Endothelial cell of umbilical vein (primary cell): ENCODE measurements at regions not wholly inside any gene's neighbourhood (a gene's known extent, or its start where the extent isn't known, plus 50 kb on each side); places are given as distances from the start of the nearest gene placed in this dataset.

Source experiments
- BruUV-seq: library from RNA; stranded (reverse); fragments of 400-500 nt; replicated peaks from 2 replicates; lab custom pipeline; 2021; lab: Mats Ljungman, UMichigan
- CTCF ChIA-PET: fragments of 300-600, 350-600 bp; sonication (Branson Sonifier 250); formaldehyde crosslinking; loops from one replicate; lab custom pipeline; 2021; ENCODE audit warnings: antibody characterized with exemption, inconsistent platforms; lab: Charles Lee
- POLR2A ChIA-PET: fragments of 300-600, 350-600 bp; sonication (Branson Sonifier 250); formaldehyde crosslinking; loops from one replicate; lab custom pipeline; 2021; ENCODE audit warnings: antibody characterized with exemption, inconsistent platforms; lab: Charles Lee
- DNase-seq: peaks from one replicate; pipeline ENCODE4 v3.0.0-alpha.2; 2011; ENCODE audit warnings: low read depth, low spot score
- FAIRE-seq: peaks from 2 replicates; lab custom pipeline; 2011; peaks lifted over from hg19 to GRCh38; lab: Jason Lieb, UNC
- H2AFZ ChIP-seq: 2 replicates; pipeline ENCODE4 v1.6.0; 2012; ENCODE audit warnings: low read depth, low read length, control low read depth, inconsistent platforms
- H3K27ac ChIP-seq: 2 replicates; pipeline ENCODE4 v1.5.1; 2011; ENCODE audit warnings: low read depth, mild to moderate bottlenecking, control low read depth, low read length, moderate library complexity; ENCODE audit not compliant: insufficient read depth
- H3K27me3 ChIP-seq, 2 experiments: 2 replicates each; pipeline versions ENCODE4 v1.6.0 to v1.6.1; 2011; ENCODE audit warnings: low read length in 2 of 2, mixed read lengths in 1 of 2; ENCODE audit not compliant: control insufficient read depth in 2 of 2, insufficient read depth in 2 of 2
- H3K36me3 ChIP-seq, 2 experiments: 2 replicates in 1 of 2; 3 replicates in 1 of 2; pipeline ENCODE4 v1.5.1; 2011; ENCODE audit warnings: low read length in 2 of 2, mild to moderate bottlenecking in 1 of 2, moderate library complexity in 1 of 2; ENCODE audit not compliant: control insufficient read depth in 2 of 2, insufficient read depth in 2 of 2; ENCODE audit errors: extremely low read depth in 1 of 2
- H3K4me1 ChIP-seq: 3 replicates; pipeline ENCODE4 v1.5.1; 2011; ENCODE audit warnings: mild to moderate bottlenecking, low read length; ENCODE audit not compliant: control insufficient read depth, insufficient read depth; ENCODE audit errors: extremely low read depth
- H3K4me2 ChIP-seq: 2 replicates; pipeline ENCODE4 v1.6.1; 2011; ENCODE audit warnings: low read length, control low read depth, mixed read lengths; ENCODE audit not compliant: insufficient read depth
- H3K4me3 ChIP-seq, 3 experiments: fragments of 200-600 bp in 1 of 3; sonication (generic), shearing (Covaris generic) in 1 of 3; replicated peaks in 1 of 3; 2 replicates each; pipeline ENCODE4 v1.5.1; 2011 to 2016; ENCODE audit warnings: control low read depth in 3 of 3, low read length in 3 of 3, mild to moderate bottlenecking in 2 of 3, inconsistent platforms in 1 of 3, low read depth in 1 of 3, moderate library complexity in 1 of 3; ENCODE audit not compliant: insufficient read depth in 1 of 3
- H3K79me2 ChIP-seq: 2 replicates; pipeline ENCODE4 v1.6.0; 2012; ENCODE audit warnings: low read length, inconsistent platforms; ENCODE audit not compliant: control insufficient read depth, insufficient read depth
- H3K9ac ChIP-seq: replicated peaks from 2 replicates; pipeline ENCODE3; 2011; ENCODE audit warnings: low read length, control low read depth; ENCODE audit not compliant: insufficient read depth; ENCODE audit errors: extremely low read depth
- H3K9me1 ChIP-seq: replicated peaks from 3 replicates; pipeline ENCODE4 v1.6.0; 2011; ENCODE audit warnings: mild to moderate bottlenecking, low read length; ENCODE audit not compliant: control insufficient read depth, insufficient read depth; ENCODE audit errors: extremely low read depth
- H3K9me3 ChIP-seq: replicated peaks from 2 replicates; pipeline ENCODE4 v1.5.1; 2012; ENCODE audit warnings: low read length, inconsistent platforms; ENCODE audit not compliant: control insufficient read depth, insufficient read depth
- H4K20me1 ChIP-seq: replicated peaks from 2 replicates; pipeline ENCODE3; 2011; ENCODE audit warnings: mild to moderate bottlenecking, low read length; ENCODE audit not compliant: control insufficient read depth, insufficient read depth; ENCODE audit errors: extremely low read depth
- EZH2 ChIP-seq: IDR thresholded peaks from 2 replicates; pipeline ENCODE4 v1.6.1; 2012; ENCODE audit warnings: borderline replicate concordance, low read depth, mild to moderate bottlenecking, moderate library complexity, low read length, inconsistent platforms; ENCODE audit not compliant: severe bottlenecking
- FOS ChIP-seq: IDR thresholded peaks from 2 replicates; pipeline ENCODE4 v1.6.1; 2011; ENCODE audit warnings: mild to moderate bottlenecking, low read length, moderate library complexity, borderline replicate concordance; ENCODE audit not compliant: insufficient read depth
- GATA2 ChIP-seq: IDR thresholded peaks from 2 replicates; pipeline ENCODE4 v1.7.0; 2011; ENCODE audit warnings: low read depth, mild to moderate bottlenecking, moderate library complexity, mixed read lengths, low read length; ENCODE audit not compliant: insufficient read length, insufficient read depth
- JUN ChIP-seq: IDR thresholded peaks from 2 replicates; pipeline ENCODE4 v1.6.1; 2011; ENCODE audit warnings: borderline replicate concordance, low read depth; ENCODE audit not compliant: insufficient read length, insufficient read depth
- MYC ChIP-seq: IDR thresholded peaks from one replicate; pipeline ENCODE4 v1.6.1; 2011; ENCODE audit warnings: mild to moderate bottlenecking, low read depth, low read length
- POLR2A ChIP-seq: IDR thresholded peaks from 2 replicates; pipeline ENCODE4 v1.6.1; 2012; ENCODE audit warnings: low read depth, mild to moderate bottlenecking, control low read depth, low read length
- POLR2AphosphoS5 ChIP-seq: IDR thresholded peaks from 2 replicates; pipeline ENCODE4 v1.6.1; 2012; ENCODE audit warnings: low read depth, mild to moderate bottlenecking, control low read depth, low read length, moderate library complexity; ENCODE audit not compliant: insufficient read depth
- dilution Hi-C: fragments of 300-500 bp; cut with MboI; formaldehyde crosslinking; loops from one replicate; pipeline ENCODE4 v1.15.0; 2019; ENCODE audit warnings: low sequenced_read_pairs; ENCODE audit not compliant: extremely low pct_ligation_motif_present
- intact Hi-C: fragments of 100-400 bp; cut with micrococcal nuclease; formaldehyde crosslinking; loops from one replicate; pipeline ENCODE4 v1.10.0; 2022
- TF ChIP-seq, protein P1 (sequence below), 2 donors: IDR thresholded peaks; 1 replicate in 1 of 2; 2 replicates in 1 of 2; pipeline ENCODE4 v1.5.1; 2011; ENCODE audit warnings: low read length in 2 of 2, mild to moderate bottlenecking in 2 of 2, moderate library complexity in 2 of 2, control low read depth in 1 of 2, inconsistent platforms in 1 of 2, low read depth in 1 of 2; ENCODE audit not compliant: insufficient read depth in 1 of 2; ENCODE audit errors: extremely low read depth in 1 of 2
- TF ChIP-seq, protein P2 (sequence below): IDR thresholded peaks from 2 replicates; pipeline ENCODE4 v1.6.1; 2011; ENCODE audit not compliant: insufficient read depth, insufficient read length

DNA sequence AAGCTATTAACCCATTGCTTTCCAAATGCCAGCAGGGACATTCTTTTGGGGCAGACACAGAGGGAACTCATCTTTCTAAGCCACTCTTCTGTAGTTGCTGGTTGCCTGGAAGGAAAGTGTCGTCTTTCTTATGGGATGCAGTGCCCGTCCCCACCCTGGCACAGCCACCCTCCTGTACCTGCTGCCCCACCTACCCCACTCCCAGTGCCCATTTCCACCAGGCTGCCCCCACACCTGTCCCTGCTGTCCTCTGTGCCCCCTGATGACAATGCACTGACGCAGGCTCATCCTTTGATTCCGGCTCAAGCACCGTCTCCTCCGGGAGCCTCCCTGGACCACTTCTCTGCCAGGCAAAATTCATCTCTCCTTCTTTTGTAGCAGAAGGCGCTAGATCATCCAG lies 190.4 kb upstream of the CDH5 start:
- no peak overlapping the region for H3K27ac ChIP-seq
- H3K9me1 ChIP-seq: no peaks in the 10 kb centered on the region
- H4K20me1 ChIP-seq: no peaks in the 10 kb centered on the region
- H3K27me3 ChIP-seq: no peaks in the 10 kb centered on the region
- no peak overlapping the region for H3K4me3 ChIP-seq
- ChIA-PET POLR2A (no interaction called here), CTCF (no interaction called here)
- intact Hi-C loops (no loop called here), dilution Hi-C loops (no loop called here)
- DNase-seq: no peak
- H3K9me3 ChIP-seq: no peaks in the 10 kb centered on the region
- no peaks in the 10 kb centered on the region for H3K79me2 ChIP-seq
- H3K4me1 ChIP-seq: no peaks in the 10 kb centered on the region
- H2AFZ ChIP-seq: no peak overlapping the region
- no peaks in the 10 kb centered on the region for H3K36me3 ChIP-seq
- H3K9ac ChIP-seq: no peak overlapping the region
- TF ChIP-seq EZH2 (no peak), FOS (no peak)
- BruUV-seq: no TSS peak
- no peak overlapping the region for H3K4me2 ChIP-seq
- FAIRE-seq: no peak

DNA sequence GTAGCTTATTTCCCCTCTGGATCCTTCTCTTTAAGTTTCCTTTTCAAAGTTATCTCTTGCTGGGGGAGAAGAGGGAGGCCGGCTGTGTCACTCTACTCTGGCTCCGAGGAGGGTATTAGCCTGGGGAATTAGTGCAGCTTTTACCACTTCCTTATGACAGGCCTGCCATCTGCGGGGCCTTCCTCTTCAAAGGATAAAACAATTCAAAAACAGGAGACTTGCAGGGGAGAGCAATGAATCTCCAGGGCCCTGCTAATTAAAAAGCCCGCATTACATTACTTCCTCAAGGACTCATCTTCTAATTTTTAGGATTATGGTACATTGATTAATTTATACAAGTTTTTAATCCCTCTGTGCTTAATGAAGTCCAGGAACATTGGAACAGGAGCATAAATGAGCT lies 190.9 kb upstream of the CDH5 start:
- no peaks in the 10 kb centered on the region for H3K79me2 ChIP-seq
- POLR2A ChIA-PET: no interaction called here
- intact Hi-C loops: no loop called here
- no TSS peak for BruUV-seq
- no peaks in the 10 kb centered on the region for H3K36me3 ChIP-seq
- FAIRE-seq: no peak
- no peaks in the 10 kb centered on the region for H3K27me3 ChIP-seq
- no peaks in the 10 kb centered on the region for H3K4me1 ChIP-seq
- no peaks in the 10 kb centered on the region for H4K20me1 ChIP-seq
- TF ChIP-seq FOS (no peak), MYC (no peak), JUN (no peak), POLR2AphosphoS5 (no peak), POLR2A (no peak), EZH2 (no peak), GATA2 (no peak)
- TF ChIP-seq, protein P1, sequence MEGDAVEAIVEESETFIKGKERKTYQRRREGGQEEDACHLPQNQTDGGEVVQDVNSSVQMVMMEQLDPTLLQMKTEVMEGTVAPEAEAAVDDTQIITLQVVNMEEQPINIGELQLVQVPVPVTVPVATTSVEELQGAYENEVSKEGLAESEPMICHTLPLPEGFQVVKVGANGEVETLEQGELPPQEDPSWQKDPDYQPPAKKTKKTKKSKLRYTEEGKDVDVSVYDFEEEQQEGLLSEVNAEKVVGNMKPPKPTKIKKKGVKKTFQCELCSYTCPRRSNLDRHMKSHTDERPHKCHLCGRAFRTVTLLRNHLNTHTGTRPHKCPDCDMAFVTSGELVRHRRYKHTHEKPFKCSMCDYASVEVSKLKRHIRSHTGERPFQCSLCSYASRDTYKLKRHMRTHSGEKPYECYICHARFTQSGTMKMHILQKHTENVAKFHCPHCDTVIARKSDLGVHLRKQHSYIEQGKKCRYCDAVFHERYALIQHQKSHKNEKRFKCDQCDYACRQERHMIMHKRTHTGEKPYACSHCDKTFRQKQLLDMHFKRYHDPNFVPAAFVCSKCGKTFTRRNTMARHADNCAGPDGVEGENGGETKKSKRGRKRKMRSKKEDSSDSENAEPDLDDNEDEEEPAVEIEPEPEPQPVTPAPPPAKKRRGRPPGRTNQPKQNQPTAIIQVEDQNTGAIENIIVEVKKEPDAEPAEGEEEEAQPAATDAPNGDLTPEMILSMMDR (IDR thresholded peaks at IDR 0.05; ENCODE audit: extremely low read depth in 1 of 2, insufficient read depth in 1 of 2, low read depth in 1 of 2, low read length in 2 of 2): no peak
- TF ChIP-seq, protein P2, sequence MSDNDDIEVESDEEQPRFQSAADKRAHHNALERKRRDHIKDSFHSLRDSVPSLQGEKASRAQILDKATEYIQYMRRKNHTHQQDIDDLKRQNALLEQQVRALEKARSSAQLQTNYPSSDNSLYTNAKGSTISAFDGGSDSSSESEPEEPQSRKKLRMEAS: no peak
- dilution Hi-C loops: no loop called here
- no peak overlapping the region for H3K9ac ChIP-seq
- CTCF ChIA-PET: no interaction called here
- DNase-seq: no peak
- no peak overlapping the region for H3K4me3 ChIP-seq
- no peaks in the 10 kb centered on the region for H3K9me3 ChIP-seq
- no peak overlapping the region for H2AFZ ChIP-seq
- no peak overlapping the region for H3K4me2 ChIP-seq
- H3K9me1 ChIP-seq: no peaks in the 10 kb centered on the region
- H3K27ac ChIP-seq: no peak overlapping the region
